SK-N-SH (cell line): ENCODE measurements at regions not wholly inside any gene's neighbourhood (a gene's known extent, or its start where the extent isn't known, plus 50 kb on each side); places are given as distances from the start of the nearest gene placed in this dataset.

Source experiments
- EP300 ChIP-seq, 2 experiments: IDR thresholded peaks; 2 replicates each; pipeline versions ENCODE4 v1.4.0 to v1.6.1; 2012; ENCODE audit warnings: borderline replicate concordance in 1 of 2, low read depth in 1 of 2, low read length in 1 of 2
- FOSL2 ChIP-seq: IDR thresholded peaks from 2 replicates; pipeline ENCODE4 v1.4.0; 2012; ENCODE audit warnings: low read depth, mild to moderate bottlenecking, moderate library complexity, borderline replicate concordance

- TF ChIP-seq EP300 (IDR thresholded peaks at IDR 0.05; ENCODE audit: borderline replicate concordance in 1 of 2, low read depth in 1 of 2, low read length in 1 of 2) (no peak), FOSL2 (no peak)
These were observed 51.5 kb upstream of the MTHFD1L start for GRCh38 chr6:150813993-150814359.
